Heart left ventricle (tissue), 16 donors: ENCODE measurements at regions not wholly inside any gene's neighbourhood (a gene's known extent, or its start where the extent isn't known, plus 50 kb on each side); places are given as distances from the start of the nearest gene placed in this dataset.

ENCODE experiments used
- ATAC-seq, 4 donors: fragments of 200-7000 bp; cut with Tn5 transposase; one replicate each; pipeline ENCODE4 v1.9.1; 2020 to 2022; ENCODE audit warnings: moderate library complexity in 4 of 4, mild to moderate bottlenecking in 3 of 4, moderate number of reproducible peaks in 1 of 4
- DNase-seq, 5 donors: peaks; one replicate each; pipeline ENCODE4 v3.0.0-alpha.2; 2020
- H3K27ac ChIP-seq, 12 donors: fragments of 200-600 bp; sonication (generic) in 4 of 12; one replicate each; pipeline versions ENCODE4 v1.5.0 to v1.8.0; 2016 to 2022; ENCODE audit warnings: mild to moderate bottlenecking in 2 of 12
- H3K27me3 ChIP-seq, 9 donors: fragments of 200-600 bp; sonication (generic) in 2 of 9; one replicate each; pipeline versions ENCODE4 v1.5.1 to v1.8.0; 2016 to 2022; ENCODE audit warnings: mild to moderate bottlenecking in 3 of 9
- H3K36me3 ChIP-seq, 9 donors: fragments of 200-600 bp; sonication (generic) in 2 of 9; one replicate each; pipeline versions ENCODE4 v1.5.0 to v1.8.0; 2018 to 2022; ENCODE audit warnings: mild to moderate bottlenecking in 2 of 9
- H3K4me1 ChIP-seq, 12 donors: fragments of 200-600 bp; sonication (generic) in 4 of 12; one replicate each; pipeline versions ENCODE4 v1.5.0 to v1.8.0; 2016 to 2022; ENCODE audit warnings: mild to moderate bottlenecking in 3 of 12
- H3K4me3 ChIP-seq, 12 donors: fragments of 200-600 bp; sonication (generic) in 4 of 12; one replicate each; pipeline versions ENCODE4 v1.5.0 to v1.8.0; 2017 to 2022; ENCODE audit warnings: mild to moderate bottlenecking in 9 of 12, moderate library complexity in 4 of 12
- H3K9me3 ChIP-seq, 12 donors: fragments of 200-600 bp; sonication (generic) in 4 of 12; one replicate each; pipeline versions ENCODE4 v1.5.0 to v1.8.0; 2016 to 2022; ENCODE audit warnings: mild to moderate bottlenecking in 1 of 12
- CTCF ChIP-seq, 12 donors: fragments of 200-600 bp; sonication (generic) in 4 of 12; IDR thresholded peaks; one replicate each; pipeline versions ENCODE4 v1.5.0 to v1.8.0; 2018 to 2022; ENCODE audit warnings: antibody characterized with exemption in 12 of 12, mild to moderate bottlenecking in 5 of 12
- POLR2A ChIP-seq, 2 donors: fragments of 450-650 bp; IDR thresholded peaks; one replicate each; pipeline ENCODE4 v1.6.1; 2017; ENCODE audit warnings: antibody characterized with exemption in 2 of 2, mild to moderate bottlenecking in 2 of 2, moderate library complexity in 2 of 2
- WGBS, 4 donors: extraction: QIAGEN DNeasy Blood & Tissue Kit in 2 of 4; methylation state at CpG; one replicate each; pipeline versions ENCODE4 v1.1.5 to v1.1.7; 2013 to 2018; 5-methylcytosine and 5-hydroxymethylcytosine counted together
- intact Hi-C, 10 donors: fragments of 100-400 bp; cut with DNase I; formaldehyde crosslinking; loops; one replicate each; pipeline versions ENCODE4 v1.11.1 to v1.14.2; 2022
- donor health status: ischemic (EF 13 %, LVEDD 7.1; RV severe dilation, severe dysfunction).
- donor health status: healthy with polysubstance abuse.
- donor health status: DM: no; HTN: yes; CAD: no.
- donor health status: DM: no; HTN: no; CAD: no.
- donor health status: ischemic (EF 25% LVEDD 6.9; RV normal size, moderate dysfunction).
- donor health status: ischemic (EF 25% LVEDD 5.7; RV mildly dilated, moderate dysfunction).
- donor health status: healthy.
- donor health status: DM: yes; HTN: yes; CAD: no.
- donor health status: ischemic (EF 35%, LVEDD 5.7; RV mildly dilated, moderate dysfunction).
- donor health status: nonischemic (EF 11% LVEDD 7.7; RV severe dilation, severe dysfunction).
- donor health status: DM: yes; HTN: yes; CAD: no.
- donor health status: PGD.
- donor health status: ischemic (EF 29% LVEDD 5.4; RV normal size, mild dysfunction).
- donor health status: nonischemic (EF 23%, LVEDD 6.1; RV moderate dilation, normal function).

DNA sequence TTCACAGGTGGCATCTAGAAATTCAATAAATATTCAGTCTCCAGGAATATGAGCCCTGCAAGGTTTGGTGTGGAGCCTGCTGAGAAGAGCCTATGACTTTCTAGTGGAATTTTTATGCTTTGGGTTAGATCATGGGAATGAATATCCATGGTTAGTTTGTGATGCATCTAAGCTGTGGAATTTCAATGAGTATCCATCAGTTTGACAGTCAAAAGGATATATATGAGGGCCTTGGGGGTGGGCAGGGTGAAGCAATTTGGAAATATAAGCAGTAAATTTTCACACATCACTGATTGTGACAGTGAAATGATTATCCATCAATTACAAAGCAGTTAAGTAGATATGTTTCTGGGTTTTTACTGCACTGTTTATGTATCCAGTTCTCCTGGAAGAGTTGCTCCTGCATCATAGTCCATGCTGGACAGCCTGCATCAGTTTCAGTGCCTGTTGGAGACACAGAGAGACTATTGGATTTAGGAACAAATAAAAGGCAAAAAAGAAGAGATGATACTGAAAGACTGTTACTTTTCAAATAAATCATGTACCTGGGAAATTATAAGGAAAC, 530.8 kb downstream of the MFSD1 start:
- intact Hi-C loops, result no loop called here
- Histone ChIP-seq H3K36me3 (no peaks in the 10 kb centered on the region), H3K4me1 (no peaks in the 10 kb centered on the region), H3K9me3 (peaks cover 0 to 10% (median 0%) of the 10 kb centered on the region in 12 donors), H3K4me3 (no peak overlapping the region), H3K27me3 (no peaks in the 10 kb centered on the region), H3K27ac (no peak overlapping the region)
- no peak for TF ChIP-seq CTCF (IDR thresholded peaks at IDR 0.05)
- TF ChIP-seq POLR2A (IDR thresholded peaks at IDR 0.05), result no peak
- DNase-seq (no peak), ATAC-seq (no peak)

DNA sequence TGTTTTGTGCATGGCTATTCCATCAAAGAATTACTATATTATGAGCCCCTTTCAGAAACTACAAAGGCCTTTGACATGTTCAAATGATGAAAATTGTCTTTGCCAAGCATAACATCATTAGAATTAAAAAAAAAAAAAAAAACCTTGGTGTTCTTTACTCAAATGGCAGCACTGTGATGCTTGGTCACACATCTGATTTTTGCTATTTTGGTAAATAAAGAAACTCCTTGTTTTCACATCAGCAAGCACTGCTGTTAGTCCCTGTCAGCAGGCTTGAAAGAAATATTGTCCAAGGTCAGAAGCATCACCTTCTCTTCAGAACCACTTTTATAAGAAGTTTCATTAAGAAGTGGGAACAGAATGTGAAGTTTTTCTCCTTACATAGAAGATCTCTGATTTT, 537.3 kb downstream of the MFSD1 start:
- no peak for DNase-seq
- Histone ChIP-seq H3K4me3 (no peak overlapping the region), H3K27me3 (no peaks in the 10 kb centered on the region), H3K36me3 (no peaks in the 10 kb centered on the region), H3K4me1 (no peaks in the 10 kb centered on the region), H3K9me3 (peaks cover 0 to 30% (median 8%) of the 10 kb centered on the region in 12 donors), H3K27ac (no peak overlapping the region)
- TF ChIP-seq POLR2A (IDR thresholded peaks at IDR 0.05), result no peak
- no peak for TF ChIP-seq CTCF (IDR thresholded peaks at IDR 0.05)
- no peak for ATAC-seq
- intact Hi-C loops, result no loop called here

- Histone ChIP-seq H3K4me1 (no peaks in the 10 kb centered on the region), H3K27me3 (no peaks in the 10 kb centered on the region), H3K27ac (no peak overlapping the region), H3K9me3 (peaks cover 0 to 30% (median 8%) of the 10 kb centered on the region in 12 donors), H3K36me3 (no peaks in the 10 kb centered on the region), H3K4me3 (no peak overlapping the region)
- no peak for DNase-seq
- TF ChIP-seq CTCF (IDR thresholded peaks at IDR 0.05) (no peak), POLR2A (IDR thresholded peaks at IDR 0.05) (no peak)
- WGBS, 4 donors, result 33 to 42% (median 35%) methylated on average over 3 of the region's 3 CpGs
- intact Hi-C loops, result no loop called here
- ATAC-seq, result no peak
Measured at GRCh38 chr3:159340877-159341500, 539.1 kb downstream of the MFSD1 start.

DNA sequence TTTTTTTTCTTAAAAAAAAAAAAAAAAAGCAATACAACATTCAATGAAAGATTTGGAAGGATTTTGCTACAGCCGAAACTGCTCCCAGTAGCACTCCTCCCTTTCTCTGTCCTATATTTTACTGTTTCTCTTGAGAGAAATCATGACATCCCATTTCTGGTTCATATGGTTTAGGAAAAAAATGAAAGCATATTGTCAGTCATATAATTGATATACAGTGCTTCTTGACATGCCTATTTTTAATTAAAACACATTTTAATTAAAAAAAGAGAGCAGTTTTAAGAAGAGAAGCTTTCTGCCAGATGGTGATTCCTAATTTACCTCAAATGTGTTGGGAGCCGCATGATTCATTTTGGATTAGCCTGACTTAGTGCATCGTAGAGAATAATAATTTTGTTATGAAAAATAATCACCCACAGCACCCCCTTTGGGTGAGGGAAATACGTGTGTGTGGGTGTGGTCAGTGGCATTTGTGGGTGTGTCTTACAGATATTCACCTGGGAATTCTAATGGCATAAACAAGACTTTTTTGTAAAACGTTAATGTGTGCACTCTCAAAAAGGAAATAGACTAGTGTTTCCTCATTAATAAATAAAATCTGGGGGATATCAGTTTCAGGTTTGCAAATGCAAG, 544.5 kb downstream of the MFSD1 start:
- DNase-seq (no peak), ATAC-seq (no peak)
- intact Hi-C loops, result no loop called here
- H3K36me3 ChIP-seq, result no peaks in the 10 kb centered on the region
- no peaks in the 10 kb centered on the region for H3K27me3 ChIP-seq
- WGBS, 4 donors, result 66 to 80% (median 67%) methylated on average over 5 of the region's 5 CpGs
- no peak overlapping the region for H3K4me3 ChIP-seq
- H3K4me1 ChIP-seq, result no peaks in the 10 kb centered on the region
- H3K27ac ChIP-seq, result no peak overlapping the region
- H3K9me3 ChIP-seq, result peaks cover 0 to 1% (median 0%) of the 10 kb centered on the region in 12 donors
- no peak for TF ChIP-seq CTCF (IDR thresholded peaks at IDR 0.05)
